Fibroblast of mammary gland (primary cell): ENCODE measurements at regions not wholly inside any gene's neighbourhood (a gene's known extent, or its start where the extent isn't known, plus 50 kb on each side); places are given as distances from the start of the nearest gene placed in this dataset.
A peak's percentile ranks its signal among the peaks of the same experiment; 100 is the strongest.

Experiments
- DNase-seq: peaks from one replicate; pipeline ENCODE4 v3.0.0-alpha.2; 2010; ENCODE audit warnings: low read depth
- H3K4me3 ChIP-seq: 2 replicates; pipeline ENCODE4 v1.5.1; 2011; ENCODE audit warnings: low read depth, mild to moderate bottlenecking, low read length, moderate library complexity; ENCODE audit not compliant: control insufficient read depth
- CTCF ChIP-seq: conservative IDR thresholded peaks from 2 replicates; pipeline ENCODE4 v1.5.1; 2011; ENCODE audit warnings: low read depth, low read length, inconsistent platforms; ENCODE audit not compliant: control insufficient read depth, insufficient read depth

- no peak for TF ChIP-seq CTCF
- H3K4me3 ChIP-seq = no peak overlapping the region
- DNase-seq = no peak
Observed at GRCh38 chr4:85228264-85228663, 246.7 kb upstream of the ARHGAP24 start.

- no peak for DNase-seq
- H3K4me3 ChIP-seq = no peak overlapping the region
- no peak for TF ChIP-seq CTCF
Observed at GRCh38 chr4:85233516-85233915, 241.4 kb upstream of the ARHGAP24 start.

GRCh38 chr4:85243857-85244256 is 231.1 kb upstream of the ARHGAP24 start:
- DNase-seq = peak; percentile 10
- no peak overlapping the region for H3K4me3 ChIP-seq
- TF ChIP-seq CTCF = peak; percentile 18

- DNase-seq = no peak
- TF ChIP-seq CTCF = no peak
- H3K4me3 ChIP-seq = no peak overlapping the region
Observed at GRCh38 chr4:85244638-85245037, 230.3 kb upstream of the ARHGAP24 start.

- H3K4me3 ChIP-seq = no peak overlapping the region
- no peak for TF ChIP-seq CTCF
- DNase-seq = no peak
Observed at GRCh38 chr4:85246055-85246454, 228.9 kb upstream of the ARHGAP24 start.

- DNase-seq = no peak
- TF ChIP-seq CTCF = no peak
- no peak overlapping the region for H3K4me3 ChIP-seq
Observed at GRCh38 chr4:85250852-85251251, 224.1 kb upstream of the ARHGAP24 start.

GRCh38 chr4:85257817-85258370 is 217.1 kb upstream of the ARHGAP24 start:
- no peak overlapping the region for H3K4me3 ChIP-seq
- DNase-seq = no peak
- TF ChIP-seq CTCF = no peak
